ENCODE measurements at regions not wholly inside any gene's neighbourhood (a gene's known extent, or its start where the extent isn't known, plus 50 kb on each side); places are given as distances from the start of the nearest gene placed in this dataset.
"Not testable (repeated sequence)": the region's sequence is repeated elsewhere in the genome, so short reads cannot be mapped to it uniquely, and the experiment has no call there.

DNA sequence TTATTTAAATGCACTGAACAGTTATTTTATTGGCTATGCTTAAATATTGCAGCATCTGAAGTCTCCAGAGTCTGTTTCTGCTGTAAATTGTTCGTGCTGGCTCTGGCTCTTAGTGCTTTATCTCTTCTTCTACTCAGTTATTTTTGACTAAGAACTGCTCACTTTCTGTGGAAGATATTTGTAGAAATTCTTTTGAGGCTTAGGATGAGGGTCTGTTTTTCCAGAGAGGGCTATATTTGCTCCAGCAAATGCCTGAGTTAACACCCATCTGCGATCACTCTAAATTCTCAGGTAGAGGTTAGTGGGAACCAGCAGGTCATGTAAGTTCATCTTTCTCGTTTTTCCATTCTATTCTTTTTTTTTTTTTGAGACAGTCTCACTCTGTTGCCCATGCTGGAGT lies 71.1 kb downstream of the ARL6IP4 start:
- H3K4me3 ChIP-seq (replicated peaks in 1 of 3) = no peak overlapping the region
- no peaks in the 10 kb centered on the region for H3K36me3 ChIP-seq
- no peak for TF ChIP-seq POLR2A (IDR thresholded peaks at IDR 0.05)
- TF ChIP-seq, protein P1, sequence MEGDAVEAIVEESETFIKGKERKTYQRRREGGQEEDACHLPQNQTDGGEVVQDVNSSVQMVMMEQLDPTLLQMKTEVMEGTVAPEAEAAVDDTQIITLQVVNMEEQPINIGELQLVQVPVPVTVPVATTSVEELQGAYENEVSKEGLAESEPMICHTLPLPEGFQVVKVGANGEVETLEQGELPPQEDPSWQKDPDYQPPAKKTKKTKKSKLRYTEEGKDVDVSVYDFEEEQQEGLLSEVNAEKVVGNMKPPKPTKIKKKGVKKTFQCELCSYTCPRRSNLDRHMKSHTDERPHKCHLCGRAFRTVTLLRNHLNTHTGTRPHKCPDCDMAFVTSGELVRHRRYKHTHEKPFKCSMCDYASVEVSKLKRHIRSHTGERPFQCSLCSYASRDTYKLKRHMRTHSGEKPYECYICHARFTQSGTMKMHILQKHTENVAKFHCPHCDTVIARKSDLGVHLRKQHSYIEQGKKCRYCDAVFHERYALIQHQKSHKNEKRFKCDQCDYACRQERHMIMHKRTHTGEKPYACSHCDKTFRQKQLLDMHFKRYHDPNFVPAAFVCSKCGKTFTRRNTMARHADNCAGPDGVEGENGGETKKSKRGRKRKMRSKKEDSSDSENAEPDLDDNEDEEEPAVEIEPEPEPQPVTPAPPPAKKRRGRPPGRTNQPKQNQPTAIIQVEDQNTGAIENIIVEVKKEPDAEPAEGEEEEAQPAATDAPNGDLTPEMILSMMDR (IDR thresholded peaks at IDR 0.05) = no peak
- H3K9me3 ChIP-seq = no peaks in the 10 kb centered on the region
- intact Hi-C loops (cut with DNase I) = no loop called here
- peaks cover 0 to 13% of the 10 kb centered on the region in 2 donors for H3K4me1 ChIP-seq
- DNase-seq = no peak
- no peak overlapping the region for H3K27ac ChIP-seq
- 68 to 78% methylated on average over 3 of the region's 3 CpGs for WGBS, 2 donors
- H3K27me3 ChIP-seq = no peaks in the 10 kb centered on the region

DNA sequence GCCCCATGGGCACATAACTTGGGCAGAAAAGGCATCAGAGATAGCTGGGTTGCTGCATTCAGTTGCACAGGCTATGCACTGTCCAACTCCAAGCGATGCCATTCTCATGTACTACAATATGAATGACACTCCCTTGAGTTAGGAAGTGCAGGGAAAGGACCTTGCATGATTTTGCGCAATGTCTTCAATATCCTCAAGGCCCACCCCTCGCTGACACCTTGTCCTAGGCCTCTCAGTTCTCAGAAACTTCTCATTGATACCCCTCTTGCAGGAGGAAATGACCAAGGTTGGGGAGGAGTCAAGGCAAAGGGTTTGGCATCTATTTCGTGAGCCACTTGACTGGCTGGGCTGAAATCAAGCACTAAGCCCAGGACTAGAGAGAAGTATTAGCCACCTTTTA lies 70.4 kb downstream of the ARL6IP4 start:
- Histone ChIP-seq H3K27me3 (no peaks in the 10 kb centered on the region), H3K36me3 (no peaks in the 10 kb centered on the region), H3K4me1 (peaks cover 0 to 6% of the 10 kb centered on the region in 2 donors), H3K27ac (no peak overlapping the region), H3K4me3 (replicated peaks in 1 of 3) (no peak overlapping the region), H3K9me3 (no peaks in the 10 kb centered on the region)
- TF ChIP-seq, protein P1 (IDR thresholded peaks at IDR 0.05) = no peak
- TF ChIP-seq POLR2A (IDR thresholded peaks at IDR 0.05) = no peak
- DNase-seq = no peak
- 87 to 89% methylated on average over 4 of the region's 4 CpGs for WGBS, 2 donors
- intact Hi-C loops (cut with DNase I) = no loop called here

DNA sequence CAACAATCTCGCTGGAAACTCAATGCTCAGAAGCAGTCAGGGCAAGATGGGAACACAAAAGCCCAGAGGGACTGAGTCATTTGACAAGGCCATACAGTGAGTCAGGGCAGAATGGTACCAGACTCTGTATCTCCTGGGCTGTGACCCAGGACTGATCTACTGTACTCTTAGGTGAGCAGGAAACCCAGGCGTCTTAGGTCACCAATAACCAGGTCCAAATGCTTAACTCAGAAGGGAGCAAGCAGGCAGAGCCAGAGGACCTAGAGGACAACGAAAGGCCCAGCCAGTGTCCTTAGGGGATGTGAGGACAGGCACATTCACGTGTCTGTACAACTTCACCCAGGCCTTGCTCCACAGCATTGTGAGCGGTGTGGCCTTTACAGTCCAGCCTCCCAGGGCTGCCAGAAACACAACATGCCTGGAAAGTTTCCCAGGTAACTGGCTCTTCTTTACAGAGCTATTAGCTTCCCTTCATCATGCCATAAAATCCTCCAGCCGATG lies 69.9 kb downstream of the ARL6IP4 start:
- intact Hi-C loops (cut with DNase I) = no loop called here
- 73 to 75% methylated on average over 6 of the region's 6 CpGs for WGBS, 2 donors
- DNase-seq = no peak
- Histone ChIP-seq H3K9me3 (no peaks in the 10 kb centered on the region), H3K4me1 (peaks cover 0 to 5% of the 10 kb centered on the region in 2 donors), H3K27me3 (no peaks in the 10 kb centered on the region), H3K36me3 (no peaks in the 10 kb centered on the region), H3K27ac (no peak overlapping the region), H3K4me3 (replicated peaks in 1 of 3) (no peak overlapping the region)
- no peak for TF ChIP-seq POLR2A (IDR thresholded peaks at IDR 0.05)
- TF ChIP-seq, protein P1 (IDR thresholded peaks at IDR 0.05) = no peak

DNA sequence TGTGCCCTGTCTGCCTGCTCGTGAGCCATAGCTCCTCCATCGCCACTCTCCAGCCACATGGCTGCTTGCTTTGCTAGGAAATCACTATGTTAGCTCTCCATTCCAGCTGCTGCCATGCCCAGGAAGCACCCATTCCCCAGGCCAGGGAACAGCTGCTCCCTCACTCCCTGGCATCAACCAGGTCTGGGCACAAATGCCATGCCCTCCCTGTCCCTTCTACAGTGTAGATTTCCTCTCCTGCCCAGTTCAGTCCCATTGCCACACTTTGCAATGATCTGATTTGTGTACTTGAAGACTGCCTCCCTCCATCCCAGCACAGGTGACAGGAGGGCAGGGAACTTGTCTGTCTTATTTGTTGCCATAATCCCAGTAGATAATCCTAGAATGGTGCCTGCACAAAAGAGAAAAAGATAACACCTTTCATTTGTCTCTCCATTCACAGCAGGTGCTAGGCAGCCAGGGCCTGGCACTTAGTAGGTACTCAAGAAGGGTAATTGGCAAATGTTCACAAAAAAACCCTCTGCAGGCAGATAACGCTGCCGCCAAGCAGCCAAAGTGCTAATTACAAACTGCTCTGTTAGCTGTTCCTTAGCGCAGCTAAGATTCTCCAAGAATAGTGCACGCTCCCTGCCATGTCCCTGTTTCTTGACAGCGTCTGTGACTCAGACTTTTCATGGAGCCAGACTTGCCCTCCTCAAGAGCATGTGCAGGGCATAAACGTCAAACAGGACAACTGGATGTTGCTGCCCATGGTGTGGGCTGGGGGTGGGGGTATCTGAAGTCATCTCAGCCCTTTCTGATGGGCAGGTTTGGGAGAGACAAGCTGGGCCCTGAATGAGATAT lies 69.1 kb downstream of the ARL6IP4 start:
- Histone ChIP-seq H3K27ac (no peak overlapping the region), H3K4me1 (peaks cover 0 to 5% of the 10 kb centered on the region in 2 donors), H3K27me3 (no peaks in the 10 kb centered on the region), H3K4me3 (replicated peaks in 1 of 3) (no peak overlapping the region), H3K9me3 (no peaks in the 10 kb centered on the region), H3K36me3 (no peaks in the 10 kb centered on the region)
- TF ChIP-seq, protein P1 (IDR thresholded peaks at IDR 0.05) = no peak
- no peak for TF ChIP-seq POLR2A (IDR thresholded peaks at IDR 0.05)
- no peak for DNase-seq
- intact Hi-C loops (cut with DNase I) = loop anchor here (10.0 kb wide), 2 partner anchors 55 to 105 kb away; partner anchors contain the start of gene PITPNM2
- 80 to 90% methylated on average over 8 of the region's 8 CpGs for WGBS, 2 donors

DNA sequence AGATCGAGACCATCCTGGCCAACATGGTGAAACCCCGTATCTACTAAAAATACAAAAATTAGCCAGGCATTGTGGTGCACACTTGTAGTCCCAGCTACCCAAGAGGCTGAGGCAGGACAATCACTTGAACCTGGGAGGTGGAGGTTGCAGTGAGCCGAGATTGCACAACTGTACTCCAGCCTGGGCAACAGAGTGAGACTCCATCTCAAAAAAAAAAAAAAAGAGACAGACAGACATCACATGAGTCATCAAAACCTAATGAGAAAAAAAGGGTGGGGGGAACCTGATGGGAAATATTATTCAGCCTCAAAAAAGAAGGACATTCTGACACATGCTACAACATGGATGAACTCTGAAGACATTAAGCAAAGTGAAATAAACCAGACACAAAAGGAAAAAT lies 67.4 kb downstream of the ARL6IP4 start:
- 76 to 89% methylated on average over 3 of the region's 3 CpGs for WGBS, 2 donors
- not testable (repeated sequence) for H3K9me3 ChIP-seq; H3K36me3 ChIP-seq; H3K4me3 ChIP-seq (replicated peaks in 1 of 3); H3K27me3 ChIP-seq; H3K27ac ChIP-seq; DNase-seq
- H3K4me1 ChIP-seq = peaks cover 0 to 14% of the 10 kb centered on the region in 2 donors
- intact Hi-C loops (cut with DNase I) = loop anchor here (10.0 kb wide), 2 partner anchors 57 to 107 kb away; partner anchors contain the start of gene PITPNM2
